Embryonic facial prominence (tissue), 1 donor: ENCODE measurements at regions not wholly inside any gene's neighbourhood (a gene's known extent, or its start where the extent isn't known, plus 50 kb on each side); places are given as distances from the start of the nearest gene placed in this dataset.

ENCODE experiments used
- DNase-seq: peaks from one replicate; pipeline ENCODE4 v3.0.0-alpha.2; 2016; ENCODE audit errors: extremely low spot score

- DNase-seq, result no peak
Measured at GRCh38 chr16:65455761-65456160, 333.9 kb upstream of the CDH11 start.

- no peak for DNase-seq
Measured at GRCh38 chr16:65453646-65454045, 331.8 kb upstream of the CDH11 start.

DNA sequence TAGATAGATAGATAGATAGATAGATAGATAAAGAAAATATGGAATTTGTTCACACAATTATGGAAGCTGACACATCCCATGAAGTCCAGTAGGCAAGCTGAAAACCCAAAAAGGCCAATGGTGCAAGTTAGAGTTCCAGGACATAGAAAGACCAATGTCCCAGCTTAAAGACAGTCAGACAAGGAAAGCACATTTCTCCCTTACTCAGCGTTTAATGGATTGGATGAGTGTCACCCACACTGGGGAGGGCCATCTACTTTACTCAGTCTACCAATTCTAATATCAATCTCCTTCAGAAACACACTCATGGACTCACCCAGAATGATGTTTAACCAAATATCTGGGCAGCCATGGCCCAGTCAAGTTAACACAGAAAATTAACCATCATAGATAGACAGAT lies 327.7 kb upstream of the CDH11 start:
- no peak for DNase-seq

- no peak for DNase-seq
Measured at GRCh38 chr16:65446427-65446826, 324.6 kb upstream of the CDH11 start.

DNA sequence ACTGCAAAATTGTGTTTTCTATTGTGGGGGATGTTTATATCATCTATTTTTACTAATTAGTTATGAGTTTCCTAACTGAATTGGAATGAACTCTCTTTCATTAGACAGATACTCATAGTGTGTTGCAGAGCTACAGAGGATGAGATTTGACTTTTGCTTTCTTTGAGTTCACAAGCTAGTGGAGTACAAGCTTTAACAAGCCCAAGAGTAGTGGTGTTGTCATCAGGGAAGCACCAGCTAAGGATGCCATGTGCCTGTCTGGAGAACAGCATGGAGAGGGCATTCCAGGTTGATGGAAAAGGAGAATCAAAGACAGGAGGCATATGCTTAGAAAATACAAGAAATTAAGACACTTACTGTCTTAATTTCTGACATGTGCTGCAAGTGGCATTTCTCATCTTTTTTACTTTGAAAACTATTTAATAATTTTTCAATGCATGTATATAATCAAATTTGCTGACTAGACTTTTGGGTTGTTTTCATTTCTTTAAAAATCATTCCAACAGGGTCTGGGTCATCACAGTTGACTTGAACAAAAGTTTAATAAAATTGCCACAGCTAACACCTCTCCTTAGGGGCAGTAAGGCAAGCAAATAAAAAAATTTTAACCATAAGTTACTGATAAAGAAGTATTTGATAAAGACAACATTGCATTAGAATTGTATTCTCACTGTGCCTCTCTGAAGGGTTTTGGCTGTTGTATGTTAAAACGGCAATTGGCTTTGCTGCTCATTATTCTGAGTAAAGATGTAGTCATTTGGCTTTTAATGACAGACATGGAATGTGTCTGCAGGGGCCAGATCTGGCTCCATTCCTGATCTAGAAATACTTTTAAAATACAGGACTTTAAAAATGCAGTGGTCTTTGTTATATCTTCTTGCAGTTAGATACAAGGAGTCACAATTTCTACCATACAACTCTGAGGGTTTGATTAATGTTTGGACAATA lies 323.7 kb upstream of the CDH11 start:
- DNase-seq, result no peak

DNA sequence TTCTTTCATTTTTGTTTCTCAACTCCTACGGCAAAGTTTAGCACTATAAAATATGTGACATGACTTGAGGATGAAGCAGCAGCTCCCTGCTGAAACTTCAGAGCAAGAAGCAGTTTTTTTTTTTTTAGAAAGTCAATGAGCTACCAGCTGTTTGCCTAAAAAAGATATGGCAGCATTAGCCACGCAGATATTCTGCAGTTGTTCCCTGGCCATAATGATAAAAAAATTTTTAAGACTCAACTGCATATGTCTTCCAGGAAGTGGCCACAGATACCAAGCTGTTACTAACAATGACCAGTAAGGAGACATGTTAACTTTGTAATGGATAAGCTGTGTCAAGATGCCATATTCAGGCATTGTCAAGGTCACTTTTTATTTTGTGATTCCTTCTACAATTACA lies 319.6 kb upstream of the CDH11 start:
- no peak for DNase-seq

GRCh38 chr16:65429504-65430181 lies 307.8 kb upstream of the CDH11 start:
- DNase-seq, result no peak

DNA sequence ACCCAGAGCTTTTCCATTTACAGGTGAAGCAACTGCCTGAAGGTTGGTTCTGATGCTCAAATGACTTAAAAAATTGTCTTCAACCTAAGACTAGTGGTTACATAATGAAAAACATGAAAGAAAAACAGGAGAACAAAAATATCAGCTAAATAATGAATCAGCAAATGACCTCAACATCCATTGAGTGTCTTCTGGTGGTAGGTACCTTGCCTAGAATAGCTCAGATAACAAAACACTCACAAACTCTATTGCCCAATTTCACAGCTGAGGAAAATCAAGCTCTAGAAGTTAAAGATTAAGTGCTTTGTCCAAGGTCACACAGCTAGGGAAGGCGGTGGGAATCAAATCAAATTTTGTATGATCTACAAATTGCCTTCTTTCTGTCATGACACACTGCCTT lies 304.6 kb upstream of the CDH11 start:
- DNase-seq, result no peak

GRCh38 chr16:65422934-65423333 lies 301.1 kb upstream of the CDH11 start:
- DNase-seq, result no peak

DNA sequence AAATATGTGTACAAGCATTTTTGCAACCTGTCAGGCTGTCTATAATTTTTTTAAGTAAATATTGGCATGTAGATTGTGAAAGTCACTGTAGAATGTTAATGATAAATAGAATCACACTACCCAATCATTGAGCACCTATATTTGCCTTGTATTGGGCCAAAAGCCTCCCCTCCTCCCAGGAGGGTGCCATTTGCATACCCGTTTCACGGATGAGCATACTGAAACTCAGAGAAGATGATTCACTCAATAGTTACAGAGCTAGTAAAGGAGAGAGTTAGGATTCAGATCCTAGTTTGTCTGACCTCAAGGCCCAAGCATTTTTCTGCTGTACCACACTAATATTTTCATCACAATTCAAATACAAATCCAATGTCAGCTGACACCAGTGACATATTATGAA lies 299.7 kb upstream of the CDH11 start:
- DNase-seq, result no peak

DNA sequence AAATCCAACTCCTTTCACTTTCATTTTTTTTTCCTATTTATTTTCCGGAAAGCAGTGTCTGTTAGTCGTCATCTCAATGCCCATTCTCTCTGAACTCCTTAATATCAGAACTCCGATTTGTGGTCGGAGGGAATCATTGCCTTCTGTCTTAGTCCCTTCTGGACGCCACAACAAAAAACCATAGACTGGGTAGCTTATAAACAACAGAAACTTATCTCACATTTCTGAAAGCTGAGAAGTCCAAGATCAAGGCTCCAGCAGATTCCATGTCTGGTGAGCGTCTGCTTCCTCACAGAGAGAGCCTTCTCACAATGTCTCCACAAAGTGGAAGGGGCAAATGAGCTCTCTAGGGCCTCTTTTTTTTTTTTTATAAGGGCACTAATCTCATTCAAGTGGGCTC lies 296.6 kb upstream of the CDH11 start:
- DNase-seq, result no peak

GRCh38 chr16:65415460-65415859 lies 293.6 kb upstream of the CDH11 start:
- DNase-seq, result no peak

- no peak for DNase-seq
Measured at GRCh38 chr16:65414284-65414984, 292.6 kb upstream of the CDH11 start.

DNA sequence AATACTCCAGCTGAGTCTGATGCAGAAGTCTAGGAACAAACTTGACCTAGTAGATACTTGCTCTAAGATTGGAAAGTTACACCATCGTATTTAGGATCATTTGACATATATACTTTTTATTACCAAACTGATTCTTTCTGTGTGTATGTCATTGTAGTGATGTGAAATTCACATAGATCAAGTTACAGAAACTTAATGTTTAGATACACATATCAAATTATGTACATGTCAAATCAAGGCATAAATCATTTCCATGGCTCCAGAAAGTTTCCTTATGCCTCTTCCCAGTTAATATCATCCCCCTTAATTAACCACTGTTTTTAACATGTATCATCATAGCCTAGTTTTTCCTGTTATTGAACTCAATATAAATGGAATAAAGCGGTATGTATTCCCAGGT lies 292.0 kb upstream of the CDH11 start:
- no peak for DNase-seq

DNA sequence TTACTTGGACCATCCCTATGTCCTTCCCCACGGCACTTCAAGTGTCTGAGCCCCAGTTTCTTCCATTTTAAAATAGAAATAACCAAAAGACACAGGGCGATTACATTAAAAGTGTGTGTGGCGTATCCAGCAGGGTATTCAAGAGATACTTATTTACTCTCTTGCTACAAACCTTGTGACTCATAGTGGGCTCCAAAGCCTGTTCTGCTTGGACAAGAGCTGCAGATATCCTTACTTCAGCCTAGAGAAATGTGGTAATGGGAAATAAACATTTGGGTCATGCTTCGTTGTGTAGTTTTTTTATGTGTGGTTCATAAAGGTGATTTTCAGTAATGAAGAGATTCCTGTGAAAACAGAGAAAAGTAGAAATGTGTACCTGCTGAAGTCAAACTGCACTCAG lies 288.9 kb upstream of the CDH11 start:
- DNase-seq, result no peak

GRCh38 chr16:65409510-65409909 lies 287.6 kb upstream of the CDH11 start:
- no peak for DNase-seq

DNA sequence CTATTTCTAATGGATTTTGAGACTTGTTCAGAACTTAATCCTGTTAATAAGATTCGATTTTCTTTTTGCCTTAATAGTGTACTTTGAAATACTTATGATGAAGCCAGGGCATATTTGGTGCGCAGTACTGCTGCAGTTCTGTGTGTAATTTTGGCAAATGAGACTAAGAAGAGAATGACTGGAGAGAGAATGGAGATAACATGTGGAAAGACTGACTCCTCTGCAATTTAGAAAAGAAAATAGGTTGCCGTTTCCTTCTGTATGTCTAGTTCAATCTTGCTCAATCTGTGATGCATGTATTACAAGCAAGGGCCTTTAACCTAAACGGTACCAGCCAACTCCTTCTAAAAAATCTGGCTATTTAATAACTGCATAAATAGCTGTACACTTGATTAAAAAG lies 285.1 kb upstream of the CDH11 start:
- no peak for DNase-seq

GRCh38 chr16:65406116-65406515 lies 284.3 kb upstream of the CDH11 start:
- DNase-seq, result no peak

DNA sequence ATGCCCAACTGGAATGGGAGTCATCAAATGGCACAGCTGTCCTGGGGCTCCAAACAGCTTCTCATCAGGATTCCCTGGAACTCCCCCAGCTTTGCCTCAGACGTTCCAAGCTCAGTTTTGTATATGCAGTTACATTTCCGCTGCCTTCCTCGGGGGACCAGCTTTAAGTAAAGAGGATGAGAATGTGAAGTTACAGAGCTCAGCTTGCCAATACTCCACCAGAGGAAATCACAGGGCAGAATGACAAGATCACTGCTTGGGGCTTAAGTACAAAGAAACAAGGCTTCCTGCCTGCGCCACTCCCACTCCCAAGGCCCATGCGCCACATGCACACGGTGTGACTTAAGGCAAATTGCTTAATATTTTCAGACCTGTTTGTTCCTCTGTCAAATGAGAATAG lies 272.4 kb upstream of the CDH11 start:
- DNase-seq, result no peak

- no peak for DNase-seq
Measured at GRCh38 chr16:65392806-65393565, 271.1 kb upstream of the CDH11 start.

DNA sequence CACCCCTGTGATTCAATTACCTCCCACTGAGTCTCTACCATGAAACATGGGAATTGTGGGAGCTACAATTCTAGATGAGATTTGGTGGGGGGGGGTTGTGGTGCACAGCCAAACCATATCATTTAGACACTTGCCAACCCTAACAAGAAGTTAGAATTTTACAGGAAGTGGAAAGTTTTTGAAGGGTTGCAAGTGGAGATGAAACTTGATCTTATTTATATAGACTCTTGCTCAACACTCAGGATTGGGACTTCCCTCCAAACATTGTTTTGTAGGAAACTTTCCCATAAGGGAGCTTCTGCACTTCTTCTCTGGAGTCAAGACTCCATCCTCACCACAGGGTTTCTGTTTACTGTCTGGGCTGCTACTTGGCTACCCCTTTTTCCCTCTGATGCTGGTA lies 266.7 kb upstream of the CDH11 start:
- no peak for DNase-seq

DNA sequence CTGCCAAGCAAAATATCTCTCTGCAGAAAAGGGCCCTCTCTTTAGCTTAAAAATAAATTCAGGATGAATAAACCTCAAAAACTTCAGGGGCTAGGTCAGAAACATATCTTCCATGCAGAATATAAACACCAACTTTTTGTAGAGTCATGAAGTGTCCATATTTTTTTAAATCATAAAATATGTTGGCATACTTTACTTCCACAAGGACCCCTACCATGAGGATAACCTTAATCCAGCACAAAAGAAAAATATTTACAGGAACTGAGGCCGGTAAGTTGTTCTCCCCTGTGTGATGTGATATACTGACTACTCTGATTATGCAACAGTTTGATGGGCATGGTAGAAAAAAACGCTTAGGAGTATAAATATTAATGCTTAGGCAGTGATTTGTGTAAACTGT lies 264.8 kb upstream of the CDH11 start:
- DNase-seq, result no peak
